DMS 273 (cell line): ENCODE measurements at regions not wholly inside any gene's neighbourhood (a gene's known extent, or its start where the extent isn't known, plus 50 kb on each side); places are given as distances from the start of the nearest gene placed in this dataset.
"Not testable (repeated sequence)": the region's sequence is repeated elsewhere in the genome, so short reads cannot be mapped to it uniquely, and the experiment has no call there.

Experiments used
- DNase-seq: peaks from one replicate; lab custom pipeline; 2025; ENCODE audit not compliant: unreplicated experiment; lab: John Stamatoyannopoulos, UW

GRCh38 chr5:99179206-99179605, 250.4 kb upstream of the CHD1 start:
- DNase-seq = no peak

DNA sequence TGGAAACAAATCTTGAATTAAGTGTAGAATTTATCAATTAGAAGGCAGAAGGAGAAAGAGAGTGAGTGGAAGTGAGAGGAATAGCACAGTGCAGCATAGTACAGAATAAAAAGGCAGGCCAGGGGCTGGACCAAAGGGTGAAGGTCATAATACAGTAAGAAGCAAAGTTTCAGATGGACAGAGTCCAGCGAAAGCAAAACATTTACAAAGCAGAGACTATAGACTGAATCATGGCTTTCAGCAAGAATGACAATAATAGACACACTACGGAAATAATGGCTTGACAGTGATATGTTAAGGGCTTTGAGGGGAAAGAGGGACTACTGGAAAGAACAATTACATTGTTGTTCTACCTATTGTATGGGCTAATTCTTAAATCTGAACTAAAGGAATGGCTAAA, 249.0 kb upstream of the CHD1 start:
- no peak for DNase-seq

GRCh38 chr5:99176186-99176585, 247.4 kb upstream of the CHD1 start:
- DNase-seq = no peak

DNA sequence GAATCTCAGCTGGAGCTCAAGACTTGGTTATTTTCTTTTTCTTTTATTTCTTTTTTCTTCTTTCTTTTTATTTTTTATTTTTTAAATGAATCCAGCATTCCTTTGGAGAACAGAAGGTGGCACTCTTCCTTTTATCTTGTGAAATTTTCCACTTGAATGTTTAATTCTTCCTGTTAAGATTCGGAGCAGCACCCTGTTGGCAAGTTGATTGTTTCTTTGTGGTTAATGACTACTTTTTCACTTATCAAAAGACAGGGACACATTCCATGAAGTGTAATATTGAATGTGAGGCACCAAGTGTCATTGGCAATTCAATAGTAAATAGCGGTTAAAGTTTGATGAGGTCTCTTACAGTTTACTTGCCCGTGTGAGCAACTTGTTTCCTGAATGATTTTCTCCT, 240.5 kb upstream of the CHD1 start:
- DNase-seq = peak; percentile 27

- not testable (repeated sequence) for DNase-seq
Measured at GRCh38 chr5:99161538-99161937, 232.7 kb upstream of the CHD1 start.

DNA sequence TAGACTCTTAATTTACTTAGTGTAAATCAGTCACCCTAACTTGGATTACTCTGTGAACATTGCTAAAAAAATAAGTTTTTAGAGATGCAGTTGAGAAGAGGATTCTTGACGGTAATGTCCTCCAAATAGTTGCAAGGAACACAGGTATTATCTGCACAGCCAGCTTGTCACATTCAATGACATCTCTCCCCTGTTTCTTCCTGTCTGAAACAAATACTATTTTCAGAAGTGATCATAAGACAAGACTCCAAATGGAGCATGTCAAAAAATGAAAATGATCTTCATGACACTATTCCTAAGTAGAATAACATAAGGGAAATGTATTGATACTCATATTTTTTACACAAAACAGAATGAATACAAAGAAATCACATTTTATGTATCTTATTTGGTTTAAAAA, 227.9 kb upstream of the CHD1 start:
- DNase-seq = no peak

DNA sequence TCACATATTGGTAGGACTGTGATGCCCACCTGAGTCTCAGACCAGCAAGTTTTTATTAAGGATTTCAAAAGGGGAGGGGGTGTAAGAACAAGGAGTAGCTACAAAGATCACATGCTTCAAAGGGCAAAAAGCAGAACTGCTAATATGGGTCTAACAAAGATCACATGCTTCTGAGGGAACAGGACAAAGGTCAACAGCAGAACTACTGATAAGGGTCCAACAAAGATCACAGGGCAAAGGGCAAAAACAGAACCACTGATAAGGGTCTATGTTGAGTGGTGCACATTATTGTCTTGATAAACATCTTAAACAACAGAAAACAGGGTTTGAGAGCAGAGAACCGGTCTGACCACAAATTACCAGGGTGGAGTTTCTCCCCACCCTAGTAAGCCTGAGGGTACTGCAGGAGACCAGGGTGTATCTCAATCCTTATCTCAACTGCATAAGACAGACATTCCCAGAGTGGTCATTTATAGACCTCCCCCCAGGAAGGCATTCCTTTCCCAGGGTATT, 214.5 kb upstream of the CHD1 start:
- not testable (repeated sequence) for DNase-seq

- DNase-seq = no peak
Measured at GRCh38 chr5:99141534-99142128, 212.8 kb upstream of the CHD1 start.

DNA sequence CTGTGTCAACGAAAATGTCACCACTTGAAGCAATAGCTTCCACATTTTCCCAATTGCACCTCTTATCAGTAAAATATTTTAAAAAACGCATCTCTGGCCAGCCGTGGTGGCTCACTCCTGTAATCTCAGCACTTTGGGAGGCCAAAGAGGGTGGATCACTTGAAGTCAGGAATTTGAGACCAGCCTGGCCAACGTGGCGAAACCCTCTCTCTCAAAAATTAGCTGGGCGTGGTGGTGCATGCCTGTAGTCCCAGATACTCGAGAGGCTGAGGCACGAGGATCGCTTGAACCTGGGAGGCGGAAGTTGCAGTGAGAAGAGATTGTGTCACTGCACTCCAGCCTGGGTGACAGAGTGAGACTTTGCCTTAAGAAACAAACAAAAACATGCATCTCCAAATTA, 210.1 kb upstream of the CHD1 start:
- no peak for DNase-seq

DNA sequence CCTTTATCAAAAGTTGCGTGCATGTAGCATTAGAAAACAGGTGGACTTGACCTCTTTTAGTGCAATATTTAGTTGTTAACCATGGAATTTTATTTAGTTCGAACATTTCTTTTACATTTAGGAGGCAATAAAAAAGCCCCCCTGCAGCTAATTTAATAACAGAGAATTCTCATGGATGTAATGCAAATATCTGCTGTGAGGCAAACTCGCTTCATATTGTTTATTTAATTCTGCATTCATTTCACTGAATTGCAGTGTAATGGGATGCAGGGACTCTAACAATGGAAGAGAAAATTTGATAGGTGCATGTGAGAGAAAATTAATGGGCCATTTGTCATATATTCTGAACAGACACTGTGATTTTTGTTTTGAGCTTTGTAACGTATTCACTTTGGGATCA, 205.1 kb upstream of the CHD1 start:
- no peak for DNase-seq

DNA sequence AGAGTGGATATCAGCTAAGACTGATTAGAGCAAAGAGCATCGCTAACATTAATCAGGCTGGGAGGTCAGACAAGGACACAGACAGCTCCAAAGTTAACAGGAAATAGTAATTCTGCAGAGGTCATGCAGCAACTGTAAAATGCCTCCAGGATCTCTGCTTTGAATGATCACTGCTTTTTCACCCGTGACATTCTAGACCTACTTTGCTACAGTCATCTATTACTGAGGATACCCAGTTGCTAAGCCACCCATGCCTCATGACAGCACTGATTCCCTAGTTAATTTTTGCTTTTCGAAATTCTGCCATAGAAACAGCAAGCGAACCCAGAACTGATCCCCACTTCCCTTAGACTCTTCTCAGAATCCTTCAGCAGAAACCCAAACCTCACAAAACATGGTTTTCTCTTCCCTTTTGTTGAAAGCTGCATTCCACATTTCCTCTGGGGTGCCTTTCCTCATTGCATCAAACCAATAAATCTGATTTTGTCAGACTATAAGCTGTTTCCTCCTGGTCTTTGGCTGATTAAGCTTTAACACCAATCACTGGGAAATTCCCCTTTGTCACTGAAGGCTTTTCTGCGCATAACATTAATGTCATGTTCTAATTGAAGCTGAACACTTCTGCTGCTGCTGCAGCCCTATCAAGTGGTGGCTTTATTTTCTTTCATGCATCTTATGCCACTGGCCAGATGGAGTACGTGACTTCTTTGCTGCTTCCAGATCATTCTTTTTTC, 201.1 kb upstream of the CHD1 start:
- no peak for DNase-seq

DNA sequence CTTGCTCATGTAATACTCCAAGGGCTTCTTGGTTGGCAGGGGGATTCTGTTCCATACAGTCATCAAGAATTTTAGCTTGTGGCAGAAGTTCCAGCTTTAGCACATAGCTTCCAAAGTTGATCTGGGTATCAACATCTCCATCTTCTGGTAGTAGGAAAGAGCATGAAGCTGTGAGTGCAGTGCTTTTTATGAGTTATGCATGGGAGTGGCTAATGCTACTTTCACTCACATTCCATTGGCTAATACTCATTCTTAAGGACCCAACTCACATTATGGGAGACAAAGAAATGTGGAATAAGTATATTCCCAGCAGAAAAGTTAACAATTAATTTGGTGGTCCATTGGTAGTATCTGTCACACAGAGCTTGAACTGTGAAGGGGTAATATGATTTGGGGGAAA, 194.2 kb upstream of the CHD1 start:
- no peak for DNase-seq

GRCh38 chr5:99119326-99119725, 190.5 kb upstream of the CHD1 start:
- no peak for DNase-seq

GRCh38 chr5:99116526-99116925, 187.7 kb upstream of the CHD1 start:
- DNase-seq = no peak

- DNase-seq = no peak
Measured at GRCh38 chr5:99109894-99110293, 181.1 kb upstream of the CHD1 start.

DNA sequence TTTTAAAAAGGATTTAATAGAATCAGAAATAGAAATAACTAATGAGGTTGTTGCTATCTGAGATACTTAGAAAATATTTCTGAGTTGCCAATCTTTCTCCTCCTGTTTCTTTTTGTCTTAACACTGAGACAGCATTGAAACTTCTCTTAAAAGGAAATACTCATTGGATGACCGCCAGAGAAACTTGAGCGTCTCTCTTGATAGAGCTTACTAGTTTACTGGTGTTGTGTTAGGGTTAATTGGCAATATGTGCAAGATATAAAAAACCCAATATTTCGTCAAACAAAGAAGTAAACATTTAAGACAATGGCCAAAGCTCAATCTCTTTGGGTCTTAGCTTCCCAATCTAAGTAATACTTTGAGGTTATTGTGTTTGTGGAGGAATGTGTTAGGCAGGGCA, 176.4 kb upstream of the CHD1 start:
- peak; percentile 50 for DNase-seq

DNA sequence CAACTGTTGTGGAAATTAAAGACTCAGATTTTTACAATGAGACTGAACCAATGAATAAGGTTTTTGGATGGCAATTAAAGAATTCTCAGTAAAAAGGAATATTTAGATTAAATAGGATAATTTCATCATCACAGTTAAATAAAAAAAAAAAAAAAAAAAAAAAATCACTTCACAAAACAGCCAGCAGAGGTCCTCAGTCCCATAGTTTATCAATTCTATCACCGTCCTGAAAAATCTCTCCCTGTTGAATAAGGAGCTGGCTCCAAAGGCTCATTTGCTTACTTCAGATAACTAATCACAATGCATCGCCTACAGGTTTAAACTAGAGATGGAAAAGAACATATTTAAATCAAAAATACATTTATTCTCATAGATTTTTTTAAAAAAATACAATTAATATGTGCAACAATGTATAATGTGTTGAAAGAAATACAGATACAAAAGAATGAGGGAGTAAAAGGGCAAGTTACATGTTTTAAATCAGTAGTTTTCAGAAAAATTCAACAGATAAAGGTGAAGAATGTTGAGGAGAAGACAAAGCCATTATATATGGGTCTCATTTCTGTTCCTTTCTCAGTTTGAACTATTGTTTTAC, 175.8 kb upstream of the CHD1 start:
- DNase-seq = peak; percentile 71

- DNase-seq = no peak
Measured at GRCh38 chr5:99102073-99102697, 173.4 kb upstream of the CHD1 start.

DNA sequence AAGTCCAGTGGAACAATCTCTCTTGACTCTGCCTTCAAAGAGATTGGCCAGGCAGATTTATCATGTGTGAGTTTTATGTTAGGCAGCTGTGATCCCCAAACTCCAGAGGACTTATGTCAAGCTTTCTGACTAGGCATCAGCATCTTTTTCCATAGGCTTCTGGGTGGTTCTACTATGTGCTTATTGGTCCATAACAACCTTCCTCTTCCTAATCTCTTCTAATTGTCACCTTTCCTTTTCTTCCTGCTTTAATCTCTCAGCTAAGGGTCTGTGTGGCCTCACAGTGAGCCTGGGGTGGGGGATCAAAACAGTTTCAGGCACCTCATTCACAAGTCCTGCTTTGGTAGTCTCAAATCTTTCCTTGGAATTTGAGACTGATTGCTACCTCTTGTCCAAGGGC, 170.9 kb upstream of the CHD1 start:
- no peak for DNase-seq

GRCh38 chr5:99089822-99090549, 161.2 kb upstream of the CHD1 start:
- no peak for DNase-seq

DNA sequence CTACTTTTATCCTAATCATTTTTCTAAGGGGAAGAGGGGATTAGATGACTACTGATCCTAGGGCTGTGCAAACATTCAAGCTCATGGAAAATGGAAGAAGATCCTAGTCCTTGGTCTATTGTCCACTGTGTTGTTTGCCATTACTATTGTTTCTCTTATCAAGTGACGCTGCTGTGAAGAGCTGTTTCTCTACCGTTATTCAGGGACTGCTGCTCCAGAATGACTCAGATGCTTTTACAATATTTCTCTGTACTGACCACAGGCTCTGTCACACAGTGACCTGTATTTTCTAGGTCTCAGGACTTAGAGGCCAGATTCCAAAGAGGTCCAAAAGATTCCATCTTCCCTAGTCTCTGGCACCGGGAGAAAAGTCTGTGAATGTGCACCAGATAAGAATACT, 159.5 kb upstream of the CHD1 start:
- no peak for DNase-seq
